GM23338 (cell line): ENCODE measurements at regions not wholly inside any gene's neighbourhood (a gene's known extent, or its start where the extent isn't known, plus 50 kb on each side); places are given as distances from the start of the nearest gene placed in this dataset.

Experiments
- ATAC-seq: fragments of 200-7000 bp; cut with Tn5 transposase; 3 replicates; pipeline ENCODE4 v1.9.1; 2020
- DNase-seq: peaks from one replicate; pipeline ENCODE4 v3.0.0-alpha.2; 2015; ENCODE audit warnings: low spot score
- H2AFZ ChIP-seq: fragments of 200-600 bp; sonication (generic); 2 replicates; pipeline ENCODE4 v1.8.0; 2016; ENCODE audit warnings: antibody characterized with exemption, mild to moderate bottlenecking, moderate library complexity
- H3F3A ChIP-seq: fragments of 200-600 bp; sonication (generic); replicated peaks from 2 replicates; pipeline ENCODE4 v1.8.0; 2017; ENCODE audit warnings: antibody characterized with exemption, mixed run types, low read depth
- H3K27ac ChIP-seq: fragments of 200-600 bp; sonication (generic); 2 replicates; pipeline ENCODE4 v1.6.1; 2016; ENCODE audit warnings: low read depth
- H3K27me3 ChIP-seq: fragments of 200-600 bp; sonication (generic); 2 replicates; pipeline ENCODE4 v1.8.0; 2016; ENCODE audit warnings: mild to moderate bottlenecking, mixed run types, moderate library complexity; ENCODE audit not compliant: insufficient read depth
- H3K36me3 ChIP-seq: fragments of 200-600 bp; sonication (generic); 2 replicates; pipeline ENCODE4 v1.8.0; 2016; ENCODE audit warnings: mild to moderate bottlenecking; ENCODE audit not compliant: insufficient read depth
- H3K4me1 ChIP-seq: fragments of 200-600 bp; sonication (generic); 2 replicates; pipeline ENCODE4 v1.8.0; 2016; ENCODE audit warnings: mild to moderate bottlenecking, moderate library complexity; ENCODE audit not compliant: insufficient read depth
- H3K4me2 ChIP-seq: fragments of 200-600 bp; sonication (generic); 2 replicates; pipeline ENCODE4 v1.7.1; 2017; ENCODE audit warnings: mixed run types
- H3K4me3 ChIP-seq: fragments of 200-600 bp; sonication (generic); 2 replicates; pipeline ENCODE4 v1.6.1; 2016; ENCODE audit warnings: mixed run types
- H3K79me2 ChIP-seq: fragments of 200-600 bp; sonication (generic); replicated peaks from 2 replicates; pipeline ENCODE4 v1.8.0; 2017; ENCODE audit warnings: mild to moderate bottlenecking; ENCODE audit not compliant: insufficient read depth
- H3K9me2 ChIP-seq: fragments of 200-600 bp; sonication (generic); 2 replicates; pipeline ENCODE4 v1.8.0; 2017; ENCODE audit not compliant: insufficient read depth
- H4K20me1 ChIP-seq: fragments of 200-600 bp; sonication (generic); replicated peaks from 2 replicates; pipeline ENCODE4 v1.8.0; 2017; ENCODE audit warnings: mild to moderate bottlenecking; ENCODE audit not compliant: insufficient read depth
- H3K27ac Mint-ChIP-seq: 2 replicates; pipeline ENCODE4 v1.8.0; 2020; ENCODE audit warnings: inconsistent platforms, mild to moderate bottlenecking, moderate library complexity, mixed read lengths
- H3K27me3 Mint-ChIP-seq: 3 replicates; pipeline ENCODE4 v1.8.0; 2022; ENCODE audit warnings: low read depth, mild to moderate bottlenecking, moderate library complexity, mixed read lengths, inconsistent platforms; ENCODE audit not compliant: insufficient read depth, poor library complexity
- H3K36me3 Mint-ChIP-seq: 3 replicates; pipeline ENCODE4 v1.8.0; 2021; ENCODE audit warnings: low read depth, mild to moderate bottlenecking, inconsistent platforms, moderate library complexity, mixed read lengths
- H3K4me1 Mint-ChIP-seq: 3 replicates; pipeline ENCODE4 v1.8.0; 2020; ENCODE audit warnings: mild to moderate bottlenecking, inconsistent platforms, mixed read lengths
- H3K4me3 Mint-ChIP-seq: 3 replicates; pipeline ENCODE4 v1.8.0; 2021; ENCODE audit warnings: moderate library complexity, mild to moderate bottlenecking, inconsistent platforms, mixed read lengths
- H3K9me3 Mint-ChIP-seq: 3 replicates; pipeline ENCODE4 v1.8.0; 2020; ENCODE audit warnings: moderate library complexity, mild to moderate bottlenecking, inconsistent platforms, mixed read lengths
- CREB1 ChIP-seq: fragments of 250-450 bp; sonication (Bioruptor Pico); IDR thresholded peaks from 2 replicates; pipeline ENCODE4 v1.5.0; 2020; ENCODE audit warnings: low read depth, mild to moderate bottlenecking, moderate library complexity
- EZH2 ChIP-seq: fragments of 200-600 bp; sonication (generic); IDR thresholded peaks from one replicate; pipeline ENCODE4 v1.8.0; 2017; ENCODE audit warnings: antibody characterized with exemption, mild to moderate bottlenecking, low read depth; ENCODE audit not compliant: unreplicated experiment
- NANOG ChIP-seq: IDR thresholded peaks from 2 replicates; pipeline ENCODE4 v1.6.1; 2016; ENCODE audit warnings: antibody characterized with exemption, borderline replicate concordance
- ZNF462 ChIP-seq: fragments of 250-450 bp; sonication (Bioruptor Pico); IDR thresholded peaks from 2 replicates; pipeline ENCODE4 v1.5.0; 2020; ENCODE audit warnings: mild to moderate bottlenecking, moderate library complexity

- no peak for TF ChIP-seq ZNF462 (CRISPR knock-in tag)
- no peak for TF ChIP-seq NANOG
Observed at GRCh38 chr10:78147202-78147601, 113.5 kb downstream of the RPS24 start (continued).

- ATAC-seq, result no peak
- Mint-ChIP-seq H3K27me3 (peaks cover 3% of the 10 kb centered on the region), H3K4me3 (no peak overlapping the region), H3K36me3 (no peaks in the 10 kb centered on the region; the same call in 2 of the 3 replicates), H3K27ac (no peak overlapping the region), H3K9me3 (no peaks in the 10 kb centered on the region; the same call in 2 of the 3 replicates), H3K4me1 (no peaks in the 10 kb centered on the region)
- no peak for TF ChIP-seq EZH2
- TF ChIP-seq CREB1, result no peak
- DNase-seq, result no peak
- Histone ChIP-seq H3K4me1 (no peaks in the 10 kb centered on the region), H3K27me3 (no peaks in the 10 kb centered on the region), H3K9me2 (peaks cover 3% of the 10 kb centered on the region; the same call in 1 of the 2 replicates), H3K79me2 (no peaks in the 10 kb centered on the region), H3F3A (no peaks in the 10 kb centered on the region), H3K36me3 (no peaks in the 10 kb centered on the region), H4K20me1 (no peaks in the 10 kb centered on the region), H2AFZ (no peak overlapping the region), H3K27ac (no peak overlapping the region), H3K4me3 (no peak overlapping the region), H3K4me2 (no peak overlapping the region)
Observed at GRCh38 chr10:78148216-78148960, 114.7 kb downstream of the RPS24 start.
